ENCODE measurements at regions not wholly inside any gene's neighbourhood (a gene's known extent, or its start where the extent isn't known, plus 50 kb on each side); places are given as distances from the start of the nearest gene placed in this dataset.

- TF ChIP-seq, protein P1, sequence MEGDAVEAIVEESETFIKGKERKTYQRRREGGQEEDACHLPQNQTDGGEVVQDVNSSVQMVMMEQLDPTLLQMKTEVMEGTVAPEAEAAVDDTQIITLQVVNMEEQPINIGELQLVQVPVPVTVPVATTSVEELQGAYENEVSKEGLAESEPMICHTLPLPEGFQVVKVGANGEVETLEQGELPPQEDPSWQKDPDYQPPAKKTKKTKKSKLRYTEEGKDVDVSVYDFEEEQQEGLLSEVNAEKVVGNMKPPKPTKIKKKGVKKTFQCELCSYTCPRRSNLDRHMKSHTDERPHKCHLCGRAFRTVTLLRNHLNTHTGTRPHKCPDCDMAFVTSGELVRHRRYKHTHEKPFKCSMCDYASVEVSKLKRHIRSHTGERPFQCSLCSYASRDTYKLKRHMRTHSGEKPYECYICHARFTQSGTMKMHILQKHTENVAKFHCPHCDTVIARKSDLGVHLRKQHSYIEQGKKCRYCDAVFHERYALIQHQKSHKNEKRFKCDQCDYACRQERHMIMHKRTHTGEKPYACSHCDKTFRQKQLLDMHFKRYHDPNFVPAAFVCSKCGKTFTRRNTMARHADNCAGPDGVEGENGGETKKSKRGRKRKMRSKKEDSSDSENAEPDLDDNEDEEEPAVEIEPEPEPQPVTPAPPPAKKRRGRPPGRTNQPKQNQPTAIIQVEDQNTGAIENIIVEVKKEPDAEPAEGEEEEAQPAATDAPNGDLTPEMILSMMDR (conservative IDR thresholded peaks at IDR 0.05), result no peak
- no peak for TF ChIP-seq ZFX (IDR thresholded peaks at IDR 0.05)
Observed at GRCh38 chrX:20432048-20432447, 165.3 kb upstream of the RPS6KA3 start.

DNA sequence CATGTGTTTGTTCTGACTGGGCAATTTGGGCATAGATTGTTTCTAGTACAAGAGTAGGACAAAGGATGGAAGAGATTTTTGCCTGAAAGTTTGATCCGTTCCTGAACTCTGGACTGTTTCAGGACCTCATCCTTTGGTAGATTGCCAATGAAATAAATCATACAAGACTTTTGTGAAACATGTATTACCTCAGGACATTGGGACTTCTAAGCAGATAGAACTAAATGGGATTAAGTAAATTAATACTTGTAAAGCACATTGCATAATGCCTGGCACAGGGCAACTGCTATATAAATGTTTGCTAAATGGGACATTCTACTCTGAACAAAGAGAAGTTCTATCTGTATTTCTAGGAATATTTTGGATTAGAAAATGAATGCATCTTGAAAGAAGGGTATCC, 164.8 kb upstream of the RPS6KA3 start:
- no peak overlapping the region for H3K27ac ChIP-seq
- TF ChIP-seq, protein P1 (conservative IDR thresholded peaks at IDR 0.05), result no peak
- TF ChIP-seq ZFX (IDR thresholded peaks at IDR 0.05), result no peak

More at GRCh38 chrX:20432048-20432447, 165.3 kb upstream of the RPS6KA3 start:
- no peak overlapping the region for H3K27ac ChIP-seq

GRCh38 chrX:20427173-20427770, 160.6 kb upstream of the RPS6KA3 start:
- H3K27ac ChIP-seq, result no peak overlapping the region

DNA sequence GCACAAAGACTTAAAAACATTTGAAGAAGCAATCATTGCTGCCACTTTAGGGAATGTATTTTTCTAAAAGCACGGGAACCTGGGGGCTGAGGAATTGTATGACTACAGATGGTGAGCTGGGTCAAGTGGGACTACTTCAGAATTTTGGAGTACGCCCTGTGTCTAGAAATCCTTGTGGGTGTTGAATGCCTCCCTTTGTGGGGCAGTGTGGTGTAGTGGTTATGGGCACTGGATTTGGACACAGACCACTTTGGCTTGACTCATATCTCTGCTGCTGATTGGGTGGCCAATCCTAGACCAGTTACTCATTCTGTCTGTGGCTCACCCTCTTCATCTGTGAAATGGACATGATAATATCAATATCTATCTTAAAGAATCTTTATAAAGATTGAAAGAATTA, 155.0 kb upstream of the RPS6KA3 start:
- no peak for TF ChIP-seq ZFX (IDR thresholded peaks at IDR 0.05)
- TF ChIP-seq, protein P1 (conservative IDR thresholded peaks at IDR 0.05), result no peak
- H3K27ac ChIP-seq, result no peak overlapping the region

More at GRCh38 chrX:20427173-20427770, 160.6 kb upstream of the RPS6KA3 start:
- TF ChIP-seq ZFX (IDR thresholded peaks at IDR 0.05), result no peak
- TF ChIP-seq, protein P1 (conservative IDR thresholded peaks at IDR 0.05), result no peak

GRCh38 chrX:20421275-20421674, 154.6 kb upstream of the RPS6KA3 start:
- H3K27ac ChIP-seq, result no peak overlapping the region
- TF ChIP-seq ZFX (IDR thresholded peaks at IDR 0.05), result no peak
- TF ChIP-seq, protein P1 (conservative IDR thresholded peaks at IDR 0.05), result no peak

GRCh38 chrX:20420058-20420457, 153.3 kb upstream of the RPS6KA3 start:
- no peak for TF ChIP-seq ZFX (IDR thresholded peaks at IDR 0.05)
- TF ChIP-seq, protein P1 (conservative IDR thresholded peaks at IDR 0.05), result no peak
- H3K27ac ChIP-seq, result no peak overlapping the region

DNA sequence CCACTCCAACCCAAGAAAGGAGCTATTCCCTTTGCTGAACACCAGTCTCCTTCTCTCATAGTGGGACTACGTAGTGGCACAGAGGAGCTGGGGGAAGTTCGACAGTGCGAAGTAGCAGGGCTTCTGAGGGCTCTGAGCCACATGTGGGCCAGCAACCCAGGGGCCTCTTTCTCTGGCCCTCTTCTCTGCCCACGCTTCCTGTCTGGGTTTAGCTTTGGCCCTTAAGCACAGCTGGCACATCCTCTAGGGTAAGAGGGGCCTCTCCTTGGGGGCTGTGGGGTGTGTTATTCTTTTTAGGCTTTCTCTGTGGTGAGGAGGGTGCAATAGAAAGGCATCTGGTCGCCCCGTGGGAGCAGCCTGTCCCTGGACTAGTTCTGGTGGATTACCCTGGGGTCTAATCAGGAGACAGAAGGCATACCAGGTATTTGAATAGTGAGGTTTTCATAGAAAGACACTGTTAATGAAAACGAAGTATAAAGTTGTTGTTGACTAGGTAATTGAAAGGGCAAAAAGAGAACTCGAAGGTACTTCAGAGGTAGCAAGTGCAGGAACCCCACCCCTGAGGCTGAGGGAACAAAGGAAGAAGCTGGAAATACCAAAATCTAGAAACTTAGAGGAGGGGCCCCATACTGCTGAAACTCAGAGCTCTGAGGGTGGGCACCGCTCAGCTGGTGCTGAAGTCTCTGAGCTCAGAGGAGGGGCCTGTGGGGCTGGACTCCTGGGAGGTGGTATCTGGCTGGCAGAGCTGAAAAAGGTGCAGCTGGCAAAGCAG, 151.9 kb upstream of the RPS6KA3 start:
- TF ChIP-seq, protein P1 (conservative IDR thresholded peaks at IDR 0.05), result no peak
- no peak for TF ChIP-seq ZFX (IDR thresholded peaks at IDR 0.05)
- no peak overlapping the region for H3K27ac ChIP-seq
